ENCODE measurements at regions not wholly inside any gene's neighbourhood (a gene's known extent, or its start where the extent isn't known, plus 50 kb on each side); places are given as distances from the start of the nearest gene placed in this dataset.

DNA sequence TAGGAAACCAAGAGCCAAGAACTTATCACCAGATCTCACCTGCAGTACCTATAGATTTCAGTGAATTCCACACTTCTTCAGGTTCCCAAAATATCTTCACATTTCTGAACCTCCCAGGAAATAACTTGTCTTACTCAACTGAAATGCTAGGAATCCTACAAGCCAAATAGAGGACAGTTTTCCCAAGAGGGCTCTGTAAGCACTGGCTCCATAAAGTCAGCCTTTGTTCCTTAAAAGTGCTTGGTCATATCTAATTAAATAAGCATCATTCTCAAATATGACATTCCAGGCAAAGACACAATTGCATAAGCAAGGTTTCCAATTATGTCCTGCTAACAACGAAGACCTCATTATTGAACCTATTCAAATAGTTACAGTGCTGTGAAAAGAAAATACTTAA, 154.6 kb upstream of the MGAT5 start:
- no peak for TF ChIP-seq EZH2 (IDR thresholded peaks at IDR 0.05; ENCODE audit: low read length, missing control alignments)
- TF ChIP-seq, protein P1, sequence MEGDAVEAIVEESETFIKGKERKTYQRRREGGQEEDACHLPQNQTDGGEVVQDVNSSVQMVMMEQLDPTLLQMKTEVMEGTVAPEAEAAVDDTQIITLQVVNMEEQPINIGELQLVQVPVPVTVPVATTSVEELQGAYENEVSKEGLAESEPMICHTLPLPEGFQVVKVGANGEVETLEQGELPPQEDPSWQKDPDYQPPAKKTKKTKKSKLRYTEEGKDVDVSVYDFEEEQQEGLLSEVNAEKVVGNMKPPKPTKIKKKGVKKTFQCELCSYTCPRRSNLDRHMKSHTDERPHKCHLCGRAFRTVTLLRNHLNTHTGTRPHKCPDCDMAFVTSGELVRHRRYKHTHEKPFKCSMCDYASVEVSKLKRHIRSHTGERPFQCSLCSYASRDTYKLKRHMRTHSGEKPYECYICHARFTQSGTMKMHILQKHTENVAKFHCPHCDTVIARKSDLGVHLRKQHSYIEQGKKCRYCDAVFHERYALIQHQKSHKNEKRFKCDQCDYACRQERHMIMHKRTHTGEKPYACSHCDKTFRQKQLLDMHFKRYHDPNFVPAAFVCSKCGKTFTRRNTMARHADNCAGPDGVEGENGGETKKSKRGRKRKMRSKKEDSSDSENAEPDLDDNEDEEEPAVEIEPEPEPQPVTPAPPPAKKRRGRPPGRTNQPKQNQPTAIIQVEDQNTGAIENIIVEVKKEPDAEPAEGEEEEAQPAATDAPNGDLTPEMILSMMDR (conservative IDR thresholded peaks at IDR 0.05 in 1 of 2, IDR thresholded peaks at IDR 0.05 in 1 of 2; ENCODE audit: low read depth in 1 of 2, low read length in 2 of 2): no peak
- DNase-seq (ENCODE audit: low read depth in 2 of 2): no peak
- H2AFZ ChIP-seq (ENCODE audit: low read length): no peak overlapping the region
- no peaks in the 10 kb centered on the region for H3K4me1 ChIP-seq (ENCODE audit: control insufficient read depth, extremely low read depth, insufficient read depth, low read length)
- no peak overlapping the region for H3K4me3 ChIP-seq (replicated peaks in 1 of 4; ENCODE audit: control extremely low read depth in 1 of 4, insufficient read depth in 1 of 4, low read depth in 3 of 4, low read length in 4 of 4)
- H3K79me2 ChIP-seq (ENCODE audit: control insufficient read depth, insufficient read depth, low read length): no peaks in the 10 kb centered on the region
- H3K4me2 ChIP-seq (ENCODE audit: extremely low read depth, insufficient read depth, low read length): no peak overlapping the region
- H3K9me3 ChIP-seq (ENCODE audit: control insufficient read depth, insufficient read depth, low read depth, low read length): no peaks in the 10 kb centered on the region
- no peaks in the 10 kb centered on the region for H4K20me1 ChIP-seq (ENCODE audit: control insufficient read depth, extremely low read depth, insufficient read depth, low read length)
- H3K9ac ChIP-seq (ENCODE audit: insufficient read depth, low read length): no peak overlapping the region
- H3K27ac ChIP-seq (ENCODE audit: insufficient read depth, low read length): no peak overlapping the region
- no peaks in the 10 kb centered on the region for H3K36me3 ChIP-seq (ENCODE audit: control insufficient read depth, insufficient read depth, low read length)
- H3K27me3 ChIP-seq (ENCODE audit: control insufficient read depth, insufficient read depth, low read length): no peaks in the 10 kb centered on the region

DNA sequence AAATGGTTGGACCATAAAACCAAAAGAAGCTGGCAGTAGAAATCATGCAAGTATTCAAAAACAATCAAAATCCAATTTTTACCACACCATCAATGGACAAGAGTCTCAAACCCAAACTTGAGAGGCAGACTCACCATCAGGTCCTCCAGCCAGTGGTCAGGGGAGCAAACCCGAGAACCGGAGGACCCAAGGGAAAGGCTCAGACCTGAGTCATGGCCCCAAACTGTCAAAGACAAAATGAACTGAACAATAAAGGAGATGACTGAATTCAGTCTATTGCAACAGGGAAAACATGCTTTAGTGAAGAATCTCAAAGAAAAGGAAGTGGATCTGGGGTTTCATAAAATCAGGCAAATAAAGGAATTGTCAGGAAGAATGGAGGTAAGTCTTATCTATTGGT, 150.7 kb upstream of the MGAT5 start:
- H3K4me3 ChIP-seq (replicated peaks in 1 of 4; ENCODE audit: control extremely low read depth in 1 of 4, insufficient read depth in 1 of 4, low read depth in 3 of 4, low read length in 4 of 4): no peak overlapping the region
- no peak for DNase-seq (ENCODE audit: low read depth in 2 of 2)
- no peak overlapping the region for H3K4me2 ChIP-seq (ENCODE audit: extremely low read depth, insufficient read depth, low read length)
- H3K9me3 ChIP-seq (ENCODE audit: control insufficient read depth, insufficient read depth, low read depth, low read length): no peaks in the 10 kb centered on the region
- no peak overlapping the region for H3K9ac ChIP-seq (ENCODE audit: insufficient read depth, low read length)
- no peak overlapping the region for H2AFZ ChIP-seq (ENCODE audit: low read length)
- H3K79me2 ChIP-seq (ENCODE audit: control insufficient read depth, insufficient read depth, low read length): no peaks in the 10 kb centered on the region
- no peak overlapping the region for H3K27ac ChIP-seq (ENCODE audit: insufficient read depth, low read length)
- no peak for TF ChIP-seq EZH2 (IDR thresholded peaks at IDR 0.05; ENCODE audit: low read length, missing control alignments)
- TF ChIP-seq, protein P1 (conservative IDR thresholded peaks at IDR 0.05 in 1 of 2, IDR thresholded peaks at IDR 0.05 in 1 of 2; ENCODE audit: low read depth in 1 of 2, low read length in 2 of 2): no peak
- H3K36me3 ChIP-seq (ENCODE audit: control insufficient read depth, insufficient read depth, low read length): no peaks in the 10 kb centered on the region
- H3K27me3 ChIP-seq (ENCODE audit: control insufficient read depth, insufficient read depth, low read length): no peaks in the 10 kb centered on the region
- no peaks in the 10 kb centered on the region for H4K20me1 ChIP-seq (ENCODE audit: control insufficient read depth, extremely low read depth, insufficient read depth, low read length)
- H3K4me1 ChIP-seq (ENCODE audit: control insufficient read depth, extremely low read depth, insufficient read depth, low read length): no peaks in the 10 kb centered on the region

DNA sequence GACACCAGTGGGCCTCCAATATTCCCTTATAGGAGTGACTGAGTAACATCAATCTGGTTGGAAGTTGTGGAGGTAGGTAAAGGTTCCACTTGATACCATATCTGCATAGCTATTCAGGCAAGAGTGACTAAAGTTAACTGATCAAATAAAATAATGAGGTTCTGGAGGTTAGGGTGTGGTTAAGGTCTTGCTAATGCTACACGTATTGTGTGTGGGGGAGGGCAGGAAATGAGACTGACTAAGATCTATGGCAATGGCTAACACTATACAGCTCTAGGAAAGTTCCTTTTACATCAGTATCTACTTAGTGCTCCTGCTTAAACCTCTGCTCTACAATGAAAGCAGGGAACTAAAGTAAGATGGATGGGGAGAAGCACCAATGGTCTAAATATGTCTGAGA, 149.1 kb upstream of the MGAT5 start:
- Histone ChIP-seq H4K20me1 (ENCODE audit: control insufficient read depth, extremely low read depth, insufficient read depth, low read length) (no peaks in the 10 kb centered on the region), H3K27me3 (ENCODE audit: control insufficient read depth, insufficient read depth, low read length) (no peaks in the 10 kb centered on the region), H3K4me3 (replicated peaks in 1 of 4; ENCODE audit: control extremely low read depth in 1 of 4, insufficient read depth in 1 of 4, low read depth in 3 of 4, low read length in 4 of 4) (no peak overlapping the region), H3K79me2 (ENCODE audit: control insufficient read depth, insufficient read depth, low read length) (no peaks in the 10 kb centered on the region), H3K27ac (ENCODE audit: insufficient read depth, low read length) (no peak overlapping the region), H3K9ac (ENCODE audit: insufficient read depth, low read length) (no peak overlapping the region), H2AFZ (ENCODE audit: low read length) (no peak overlapping the region), H3K4me1 (ENCODE audit: control insufficient read depth, extremely low read depth, insufficient read depth, low read length) (no peaks in the 10 kb centered on the region), H3K36me3 (ENCODE audit: control insufficient read depth, insufficient read depth, low read length) (no peaks in the 10 kb centered on the region), H3K4me2 (ENCODE audit: extremely low read depth, insufficient read depth, low read length) (no peak overlapping the region), H3K9me3 (ENCODE audit: control insufficient read depth, insufficient read depth, low read depth, low read length) (no peaks in the 10 kb centered on the region)
- TF ChIP-seq, protein P1 (conservative IDR thresholded peaks at IDR 0.05 in 1 of 2, IDR thresholded peaks at IDR 0.05 in 1 of 2; ENCODE audit: low read depth in 1 of 2, low read length in 2 of 2): no peak
- no peak for TF ChIP-seq EZH2 (IDR thresholded peaks at IDR 0.05; ENCODE audit: low read length, missing control alignments)
- DNase-seq (ENCODE audit: low read depth in 2 of 2): no peak
